CD4-positive, alpha-beta T cell treated with Interleukin-2 at 100 ng/mL for 4 hours (primary cell): ENCODE measurements at regions not wholly inside any gene's neighbourhood (a gene's known extent, or its start where the extent isn't known, plus 50 kb on each side); places are given as distances from the start of the nearest gene placed in this dataset.
"Not testable (repeated sequence)": the region's sequence is repeated elsewhere in the genome, so short reads cannot be mapped to it uniquely, and the experiment has no call there.

Experiments used
- DNase-seq: peaks from one replicate; pipeline ENCODE4 v3.0.0-alpha.2; 2020; ENCODE audit warnings: low spot score

- no peak for DNase-seq
Observed at GRCh38 chr4:24001486-24002329, 111.9 kb upstream of the PPARGC1A start.

DNA sequence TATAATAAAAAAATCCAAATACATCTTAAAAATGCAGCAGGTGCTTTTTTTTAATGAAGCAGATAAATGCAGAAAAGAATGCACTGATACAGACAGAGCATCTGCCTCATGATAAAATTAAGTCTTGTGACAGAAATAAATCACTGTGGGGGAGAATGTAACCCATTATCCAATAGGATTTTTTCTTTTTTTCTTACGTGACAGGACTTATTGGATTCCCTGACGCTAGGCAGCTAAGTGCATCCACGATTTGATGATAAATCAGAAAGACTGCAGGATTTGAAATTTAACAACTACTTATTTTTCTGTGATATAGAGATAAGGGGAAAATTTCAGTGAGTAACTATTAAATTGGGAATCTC is 110.6 kb upstream of the PPARGC1A start:
- no peak for DNase-seq

- DNase-seq = no peak
Observed at GRCh38 chr4:23999714-24000469, 110.0 kb upstream of the PPARGC1A start.

- no peak for DNase-seq
Observed at GRCh38 chr4:23993373-23993772, 103.5 kb upstream of the PPARGC1A start.

DNA sequence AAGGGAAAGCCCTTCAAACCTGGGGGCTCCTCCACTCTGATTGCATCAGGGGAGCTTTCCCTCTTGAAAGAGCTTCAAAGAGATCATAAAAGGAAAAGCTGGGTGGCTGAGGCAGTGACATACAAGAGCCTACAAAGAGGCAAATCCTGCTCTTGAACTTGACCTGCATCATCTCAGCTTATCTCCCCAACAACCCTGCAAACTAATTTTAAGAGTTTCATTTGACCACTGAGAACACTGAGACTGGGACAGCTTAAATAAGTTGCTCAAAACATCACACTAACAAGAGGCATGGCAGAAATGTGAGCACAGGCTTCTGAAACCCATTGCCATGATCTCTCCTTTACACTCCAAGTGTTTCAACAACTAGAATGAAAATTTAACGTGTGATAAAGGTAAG is 101.6 kb upstream of the PPARGC1A start:
- no peak for DNase-seq

DNA sequence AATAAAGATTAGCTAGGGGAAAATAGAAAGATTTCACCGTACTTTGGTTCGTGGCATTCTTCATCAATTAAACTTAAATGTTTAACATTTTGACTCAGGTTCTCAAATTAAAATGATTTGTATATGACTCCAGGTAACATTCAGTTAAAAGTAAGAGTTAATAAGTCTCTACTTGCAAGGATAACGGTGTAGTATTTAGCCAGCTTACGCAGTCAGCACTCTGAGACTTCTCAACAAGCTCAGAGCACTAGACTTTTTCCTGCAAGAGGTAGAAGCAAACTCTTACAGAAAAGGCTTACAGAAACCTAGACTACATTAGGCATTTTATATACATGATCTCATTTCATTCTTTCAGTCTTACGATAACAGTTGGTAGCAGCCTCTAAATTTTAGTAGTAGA is 96.4 kb upstream of the PPARGC1A start:
- DNase-seq = no peak

GRCh38 chr4:23981328-23981727 is 91.5 kb upstream of the PPARGC1A start:
- no peak for DNase-seq

- no peak for DNase-seq
Observed at GRCh38 chr4:23979534-23979933, 89.7 kb upstream of the PPARGC1A start.

DNA sequence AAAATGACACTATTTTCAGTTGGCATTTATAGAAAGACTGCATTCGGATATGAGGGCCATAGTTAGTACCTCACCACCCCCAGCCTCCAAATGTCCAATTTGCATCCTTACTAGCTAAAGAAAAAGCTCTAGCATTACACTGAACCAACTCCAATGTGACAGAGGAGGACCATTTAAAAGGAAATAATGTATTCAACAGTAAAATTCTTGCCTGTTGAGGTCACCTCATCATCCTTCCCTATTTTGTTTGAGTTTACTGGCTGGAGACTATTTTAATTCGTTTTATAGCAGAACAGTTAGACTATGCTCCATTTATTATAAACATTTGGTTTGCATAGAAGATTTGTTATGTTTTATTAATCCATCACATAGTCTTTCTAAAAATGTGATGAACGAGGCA is 88.2 kb upstream of the PPARGC1A start:
- DNase-seq = no peak

- no peak for DNase-seq
Observed at GRCh38 chr4:23976423-23976822, 86.6 kb upstream of the PPARGC1A start.

- no peak for DNase-seq
Observed at GRCh38 chr4:23973308-23973855, 83.5 kb upstream of the PPARGC1A start.

DNA sequence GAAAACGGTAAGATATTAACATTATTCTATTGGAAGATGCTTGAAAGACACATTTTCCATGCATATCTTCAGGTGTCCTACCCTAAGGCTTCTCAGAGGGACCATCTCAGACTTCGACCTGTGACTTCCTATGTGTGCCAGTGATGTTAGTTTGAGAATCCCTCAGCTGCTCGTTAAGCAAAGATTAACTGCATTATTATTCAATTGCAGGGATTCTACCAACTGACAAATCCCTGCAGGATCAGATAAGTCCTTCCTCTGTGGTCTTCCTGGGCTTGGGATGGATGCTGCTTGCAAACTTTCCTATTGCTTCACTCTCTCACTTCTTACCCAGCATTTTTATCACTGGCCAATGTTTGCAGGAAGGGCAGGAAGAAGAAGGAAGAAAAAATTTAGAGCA is 83.0 kb upstream of the PPARGC1A start:
- no peak for DNase-seq

DNA sequence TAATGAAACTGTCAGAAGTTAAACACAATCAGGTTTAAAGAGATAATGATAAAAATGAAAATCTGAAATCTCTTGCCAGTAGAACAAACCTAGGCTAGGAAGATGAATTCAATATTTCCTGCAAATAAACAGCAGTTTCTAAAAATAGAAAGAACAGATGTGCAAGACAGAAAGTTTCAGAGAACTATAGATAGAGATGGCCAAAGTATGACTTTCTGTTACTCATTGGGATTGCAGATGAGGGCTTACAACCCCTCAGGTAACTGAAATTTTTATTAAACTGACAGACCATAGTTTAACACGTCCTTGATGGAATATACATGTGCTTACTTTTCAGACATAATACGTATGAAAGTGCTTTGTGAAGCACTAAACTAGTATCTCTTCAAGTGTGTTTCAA is 82.3 kb upstream of the PPARGC1A start:
- no peak for DNase-seq

- no peak for DNase-seq
Observed at GRCh38 chr4:23970201-23970850, 80.5 kb upstream of the PPARGC1A start.

DNA sequence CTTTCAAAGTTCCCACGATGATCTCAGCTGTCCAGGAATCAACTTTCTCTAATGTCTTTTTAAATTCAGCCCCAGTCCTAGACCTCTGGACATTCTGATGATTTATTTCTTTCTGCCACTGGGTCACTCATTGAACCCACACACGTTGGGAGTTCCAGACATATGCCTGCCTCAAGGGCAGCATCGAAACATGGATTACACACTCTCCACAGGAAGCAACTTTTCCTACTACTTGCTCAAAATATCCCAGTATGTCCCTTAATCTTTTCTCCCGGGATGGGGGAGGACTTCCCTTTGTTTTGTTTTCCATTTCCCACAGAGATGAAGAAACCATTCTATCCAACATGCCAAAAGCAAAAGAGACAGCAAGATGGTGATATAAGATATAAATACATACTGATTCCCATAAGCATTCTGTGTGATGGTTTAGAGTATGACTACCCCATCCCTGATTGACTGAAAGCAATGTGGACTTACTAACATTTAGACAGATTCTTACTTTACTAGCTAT is 79.8 kb upstream of the PPARGC1A start:
- no peak for DNase-seq

- DNase-seq = no peak
Observed at GRCh38 chr4:23967281-23967680, 77.4 kb upstream of the PPARGC1A start.

- DNase-seq = no peak
Observed at GRCh38 chr4:23966725-23967124, 76.9 kb upstream of the PPARGC1A start.

DNA sequence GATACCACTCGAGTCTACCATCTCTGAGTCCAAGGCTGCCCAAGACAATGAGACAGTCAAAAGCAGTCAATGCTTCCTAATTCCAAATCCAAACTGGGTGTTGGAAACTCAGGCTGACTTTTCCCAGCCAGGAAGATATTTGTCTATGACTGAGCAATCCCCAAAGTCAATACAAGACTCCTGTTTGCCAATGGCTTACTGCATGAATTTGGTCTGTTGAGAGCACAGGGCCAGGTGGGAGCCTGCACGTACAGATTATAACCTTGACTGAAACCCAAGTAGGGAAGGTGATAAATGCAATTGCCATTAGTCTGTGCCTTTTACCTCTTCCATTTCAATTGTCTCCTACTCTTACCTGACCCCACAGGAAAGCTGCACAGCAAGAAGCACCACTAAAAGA is 72.6 kb upstream of the PPARGC1A start:
- no peak for DNase-seq

DNA sequence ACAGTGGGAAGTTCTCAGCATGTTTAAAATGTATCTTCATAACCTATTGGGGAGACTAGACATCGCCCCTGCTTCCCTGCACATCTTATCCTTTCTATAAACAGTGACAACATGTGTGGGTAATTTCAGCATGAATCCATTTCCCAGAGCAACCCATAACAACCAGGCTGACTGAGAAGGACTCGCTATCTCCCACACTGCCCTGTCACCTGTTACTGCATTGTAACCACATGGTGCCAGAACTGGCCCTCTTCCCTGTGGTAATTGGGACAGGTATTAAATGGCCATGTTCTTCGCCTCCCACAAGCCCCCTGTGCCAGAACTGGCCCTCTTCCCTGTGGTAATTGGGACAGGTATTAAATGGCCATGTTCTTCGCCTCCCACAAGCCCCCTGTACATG is 71.5 kb upstream of the PPARGC1A start:
- not testable (repeated sequence) for DNase-seq

- DNase-seq = no peak
Observed at GRCh38 chr4:23959396-23960148, 69.7 kb upstream of the PPARGC1A start.

DNA sequence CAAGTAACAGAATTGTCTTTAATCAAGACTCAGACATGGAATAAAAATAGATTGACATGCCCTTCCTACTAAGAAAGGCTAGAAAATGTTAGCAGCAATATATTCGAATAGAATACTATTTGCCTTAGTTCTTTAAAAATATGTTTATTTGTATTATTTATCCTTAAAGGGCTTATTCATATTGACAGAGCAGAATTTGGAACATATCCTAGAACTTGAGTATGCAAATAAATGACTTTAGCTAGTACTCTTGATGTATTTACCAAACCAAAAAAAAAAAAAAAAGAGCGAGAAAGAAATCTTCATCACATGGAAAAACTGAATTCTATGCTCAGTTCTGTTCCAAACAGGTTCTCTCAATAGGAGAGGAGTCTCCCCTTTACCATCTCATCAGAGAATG is 68.9 kb upstream of the PPARGC1A start:
- no peak for DNase-seq

GRCh38 chr4:23957465-23957864 is 67.6 kb upstream of the PPARGC1A start:
- DNase-seq = no peak
